IPS-20b (cell line): ENCODE measurements at regions not wholly inside any gene's neighbourhood (a gene's known extent, or its start where the extent isn't known, plus 50 kb on each side); places are given as distances from the start of the nearest gene placed in this dataset.
"Not testable (repeated sequence)": the region's sequence is repeated elsewhere in the genome, so short reads cannot be mapped to it uniquely, and the experiment has no call there.

ENCODE experiments used
- H3K27ac ChIP-seq: one replicate; pipeline ENCODE4 v1.5.1; 2013; ENCODE audit warnings: low read length
- H3K27me3 ChIP-seq: 2 replicates; pipeline ENCODE4 v1.6.1; 2013; ENCODE audit warnings: mild to moderate bottlenecking, low read length, inconsistent platforms; ENCODE audit not compliant: insufficient read depth
- H3K36me3 ChIP-seq: 2 replicates; pipeline ENCODE4 v1.6.1; 2013; ENCODE audit warnings: low read depth, mild to moderate bottlenecking, inconsistent platforms, low read length, moderate library complexity; ENCODE audit not compliant: insufficient read depth
- H3K4me1 ChIP-seq: 2 replicates; pipeline ENCODE4 v1.6.1; 2013; ENCODE audit warnings: mild to moderate bottlenecking, control low read depth, inconsistent platforms, low read length, moderate library complexity; ENCODE audit not compliant: insufficient read depth
- H3K4me3 ChIP-seq: 2 replicates; pipeline ENCODE4 v1.5.1; 2013; ENCODE audit warnings: mild to moderate bottlenecking, low read length, inconsistent platforms
- H3K9ac ChIP-seq: 2 replicates; pipeline ENCODE4 v1.6.1; 2013; ENCODE audit warnings: low read depth, mild to moderate bottlenecking, inconsistent platforms, low read length, moderate library complexity
- H3K9me3 ChIP-seq: 2 replicates; pipeline ENCODE4 v1.6.1; 2013; ENCODE audit warnings: mild to moderate bottlenecking, low read depth, low read length, inconsistent platforms; ENCODE audit not compliant: insufficient read depth

DNA sequence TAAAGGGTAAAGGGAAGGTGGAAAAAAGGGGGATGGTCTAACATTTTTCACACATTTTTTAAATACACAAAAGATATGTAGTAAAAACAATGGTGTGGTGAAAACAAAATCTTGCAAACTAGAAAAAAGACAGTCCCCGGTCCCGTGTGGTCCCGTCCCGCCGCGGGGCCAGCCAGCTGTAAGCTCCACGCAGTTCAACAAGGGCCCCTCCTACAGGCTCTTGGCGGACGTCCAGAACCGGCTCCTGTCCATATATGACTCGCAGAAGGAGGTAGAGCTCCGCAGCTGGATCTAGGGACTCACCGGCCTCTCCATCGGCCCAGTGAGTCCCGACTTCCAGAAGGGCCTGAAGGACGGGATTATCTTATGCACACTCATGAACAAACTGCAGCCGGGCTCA is 455.1 kb downstream of the TUBA3C start:
- not testable (repeated sequence) for H3K4me3 ChIP-seq, H3K4me1 ChIP-seq, H3K27me3 ChIP-seq, H3K27ac ChIP-seq, H3K36me3 ChIP-seq, H3K9ac ChIP-seq
- peaks cover 47% of the 10 kb centered on the region for H3K9me3 ChIP-seq

DNA sequence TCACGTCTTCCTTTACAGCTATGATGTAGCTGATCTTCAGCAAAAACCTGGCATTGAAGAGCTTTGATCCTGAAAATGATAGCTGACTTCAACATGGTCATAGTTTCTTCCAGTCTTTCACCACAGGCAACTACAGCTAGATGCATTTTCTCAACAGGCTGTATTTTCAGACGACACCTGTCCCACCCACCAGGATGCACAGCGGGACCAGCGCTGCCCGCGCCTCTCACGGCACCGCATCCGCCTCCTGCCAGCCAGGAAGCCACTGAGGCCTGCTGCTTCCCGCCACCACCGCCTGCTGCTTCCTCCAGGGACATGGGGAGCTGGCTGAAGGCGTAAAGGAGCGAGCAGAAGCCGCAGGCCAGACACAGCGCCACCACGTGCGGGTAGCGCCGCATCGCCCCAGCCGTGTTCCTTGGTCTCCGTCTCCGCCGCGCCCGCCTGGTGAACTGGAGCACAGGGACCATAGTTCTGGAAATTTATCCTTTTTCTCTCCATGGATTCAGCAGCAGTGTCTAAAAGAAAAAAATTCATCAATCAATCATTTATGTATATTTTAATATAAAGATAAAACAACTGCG is 456.3 kb downstream of the TUBA3C start:
- H3K4me3 ChIP-seq, H3K36me3 ChIP-seq, H3K27ac ChIP-seq, H3K27me3 ChIP-seq, H3K9ac ChIP-seq, H3K4me1 ChIP-seq: not testable (repeated sequence)
- peaks cover 47% of the 10 kb centered on the region for H3K9me3 ChIP-seq

DNA sequence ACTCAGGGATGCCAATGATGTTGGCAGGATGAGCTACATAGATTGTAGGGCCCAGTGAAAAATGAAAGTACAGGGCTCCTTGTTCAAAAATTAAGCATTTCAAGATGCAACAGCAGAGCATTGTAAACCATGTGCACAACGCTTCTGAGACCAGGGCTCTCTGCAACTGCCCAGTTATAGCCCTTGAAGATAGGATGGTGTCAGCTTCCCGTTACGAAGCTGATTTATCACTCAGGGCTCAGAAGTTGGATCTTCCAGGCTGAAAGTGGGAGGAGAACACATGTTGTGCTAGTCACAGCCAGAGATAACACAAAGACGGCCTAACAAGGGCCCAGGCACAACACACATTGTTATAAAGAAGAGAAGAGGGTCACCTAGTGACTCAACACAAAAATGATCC is 466.7 kb downstream of the TUBA3C start:
- Histone ChIP-seq H3K36me3 (no peaks in the 10 kb centered on the region), H3K9ac (no peak overlapping the region), H3K4me3 (no peak overlapping the region), H3K27me3 (no peaks in the 10 kb centered on the region), H3K4me1 (no peaks in the 10 kb centered on the region), H3K9me3 (peaks cover 66% of the 10 kb centered on the region), H3K27ac (no peak overlapping the region)

DNA sequence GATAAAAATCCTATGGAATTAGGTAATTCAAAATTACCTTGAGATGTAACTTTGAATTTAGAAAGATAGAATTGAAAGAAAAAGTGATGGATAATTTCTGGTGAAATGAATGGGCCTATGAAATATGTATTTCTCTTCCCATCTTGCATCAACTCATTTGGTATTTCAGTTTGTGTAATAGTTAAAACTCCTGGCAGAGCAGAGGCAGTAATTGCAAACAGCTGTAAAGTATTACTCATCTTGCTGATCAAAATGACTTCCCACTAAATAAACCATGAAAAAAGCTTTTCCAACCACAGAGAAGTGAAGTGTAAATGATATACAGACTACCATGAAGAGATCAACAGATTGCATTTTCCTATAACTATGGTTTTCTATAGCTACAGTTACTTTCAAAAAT is 471.0 kb downstream of the TUBA3C start:
- not testable (repeated sequence) for H3K9ac ChIP-seq, H3K27me3 ChIP-seq, H3K36me3 ChIP-seq, H3K27ac ChIP-seq, H3K4me3 ChIP-seq, H3K4me1 ChIP-seq
- peaks cover 74% of the 10 kb centered on the region for H3K9me3 ChIP-seq

DNA sequence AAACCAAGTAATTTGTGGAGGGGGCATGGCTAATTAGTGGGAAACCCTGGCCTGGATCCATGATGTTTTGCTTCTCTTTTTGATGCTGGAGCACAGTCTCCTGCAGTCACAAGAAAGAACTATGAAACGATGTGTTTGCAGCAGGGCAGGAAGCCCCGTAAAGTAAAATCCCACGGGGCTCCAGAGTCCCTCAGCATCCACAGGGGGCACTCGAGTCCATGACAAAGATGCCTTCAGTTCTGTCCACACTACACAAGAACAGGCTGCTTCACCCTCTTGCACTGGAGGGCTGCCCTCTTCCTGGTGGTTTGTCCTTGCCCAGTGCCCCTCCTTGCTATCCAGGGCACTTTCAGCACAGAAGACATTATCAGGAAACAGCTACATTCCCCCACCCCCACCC is 475.1 kb downstream of the TUBA3C start:
- H3K4me3 ChIP-seq, H3K36me3 ChIP-seq, H3K9ac ChIP-seq, H3K4me1 ChIP-seq, H3K27me3 ChIP-seq, H3K27ac ChIP-seq: not testable (repeated sequence)
- peaks cover 65% of the 10 kb centered on the region for H3K9me3 ChIP-seq

DNA sequence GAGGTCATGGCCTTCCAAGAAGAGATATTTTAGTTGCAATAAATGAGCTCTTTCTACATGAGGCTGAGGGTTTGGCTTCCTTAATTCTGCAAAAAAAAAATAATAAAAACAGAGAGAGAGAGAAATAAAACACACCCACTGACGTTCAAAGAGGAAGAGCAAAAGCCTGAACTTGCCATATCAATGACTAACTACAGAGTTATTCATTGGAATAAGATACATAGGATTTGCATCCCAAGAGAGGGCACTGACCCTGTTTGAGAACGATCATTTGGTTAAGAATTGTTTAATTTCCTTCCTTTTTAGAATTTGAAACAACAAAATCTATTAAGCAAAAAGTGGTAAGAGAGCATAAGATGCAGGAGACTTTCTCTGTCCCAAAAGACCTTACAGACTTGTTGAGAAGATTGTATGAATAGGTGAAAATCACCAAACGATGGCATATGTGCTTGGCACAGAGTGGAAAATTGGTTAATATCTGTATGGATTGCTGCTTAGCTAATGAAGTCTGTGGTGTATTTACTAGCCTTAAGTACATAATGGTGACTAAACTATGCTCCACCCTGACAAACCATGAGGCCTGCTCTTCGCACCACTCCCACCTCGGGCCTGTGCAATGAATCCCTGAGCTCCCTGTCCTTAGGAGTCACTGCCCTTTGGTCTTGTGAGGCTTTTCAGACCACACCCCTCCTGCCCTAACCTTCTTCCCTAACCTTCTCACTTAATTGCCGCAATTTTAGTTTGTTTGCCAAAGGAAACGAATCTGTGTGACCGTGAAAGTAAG is 479.0 kb downstream of the TUBA3C start:
- H3K4me3 ChIP-seq, H3K9ac ChIP-seq, H3K27me3 ChIP-seq, H3K36me3 ChIP-seq, H3K4me1 ChIP-seq, H3K27ac ChIP-seq: not testable (repeated sequence)
- peaks cover 58% of the 10 kb centered on the region for H3K9me3 ChIP-seq

DNA sequence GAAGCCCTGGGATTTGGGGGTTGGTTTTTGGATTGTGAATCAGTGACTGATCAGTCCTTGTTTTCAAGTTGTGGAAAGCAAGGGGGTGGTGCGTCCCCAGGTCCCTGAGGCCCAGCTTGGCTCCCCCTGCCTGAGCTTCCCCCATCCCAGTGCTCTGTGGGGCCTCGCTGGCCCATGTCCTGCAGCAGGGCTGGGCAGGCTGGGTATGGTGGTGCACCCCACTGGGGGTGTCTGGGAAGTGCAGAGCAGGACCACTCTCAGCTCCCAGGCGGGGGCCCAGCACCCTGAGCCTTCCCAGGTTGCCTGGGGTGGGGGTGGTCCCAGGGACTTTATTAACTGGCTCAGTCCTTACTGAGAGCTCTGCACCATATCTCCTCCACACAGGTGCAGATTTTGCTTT is 483.3 kb downstream of the TUBA3C start:
- H3K9ac ChIP-seq, H3K27me3 ChIP-seq, H3K4me3 ChIP-seq, H3K4me1 ChIP-seq, H3K27ac ChIP-seq, H3K36me3 ChIP-seq: not testable (repeated sequence)
- H3K9me3 ChIP-seq, result peaks cover 52% of the 10 kb centered on the region

DNA sequence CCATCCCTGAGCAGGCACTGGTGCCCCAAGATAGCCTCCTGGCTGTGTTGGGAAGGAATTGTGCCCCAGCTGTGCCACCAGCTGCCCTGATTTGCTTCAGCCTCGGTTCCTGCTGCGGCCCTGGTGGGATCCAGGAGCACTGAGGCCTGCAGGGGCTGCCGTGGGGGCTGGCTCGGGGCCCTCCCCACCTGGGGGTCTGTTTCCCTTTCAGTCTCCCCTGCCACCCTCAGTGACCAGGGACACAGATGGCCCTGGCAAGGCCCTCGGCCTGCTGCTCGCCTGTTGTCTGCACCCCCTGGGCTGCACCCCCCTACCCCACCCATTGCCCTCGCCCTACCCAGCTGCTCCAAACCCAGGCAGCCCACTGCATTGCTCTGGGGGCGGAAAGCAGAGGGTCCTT is 483.8 kb downstream of the TUBA3C start:
- H3K27me3 ChIP-seq, H3K36me3 ChIP-seq, H3K4me3 ChIP-seq, H3K9ac ChIP-seq, H3K27ac ChIP-seq, H3K4me1 ChIP-seq: not testable (repeated sequence)
- H3K9me3 ChIP-seq, result peaks cover 48% of the 10 kb centered on the region

DNA sequence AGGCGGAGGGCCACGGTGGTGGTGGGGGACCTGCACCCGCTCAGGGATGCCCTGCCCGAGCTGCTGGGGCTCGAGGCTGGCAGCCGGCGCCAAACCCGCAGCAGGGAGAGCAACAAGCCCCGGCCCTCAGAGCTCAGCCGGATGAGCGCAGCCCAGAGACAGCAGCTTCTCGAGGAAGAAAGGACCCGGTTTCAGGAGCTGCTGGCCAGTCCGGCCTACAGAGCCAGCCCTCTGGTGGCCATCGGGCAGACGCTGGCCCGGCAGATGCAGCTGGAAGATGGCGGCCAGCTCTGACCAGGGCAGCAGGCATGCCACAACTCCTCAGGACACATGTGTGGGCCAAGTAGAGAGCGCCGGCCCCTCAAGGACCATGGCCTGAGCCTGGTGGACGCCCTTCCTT is 484.4 kb downstream of the TUBA3C start:
- H3K9me3 ChIP-seq, result peaks cover 41% of the 10 kb centered on the region
- not testable (repeated sequence) for H3K9ac ChIP-seq, H3K36me3 ChIP-seq, H3K4me1 ChIP-seq, H3K4me3 ChIP-seq, H3K27me3 ChIP-seq, H3K27ac ChIP-seq

DNA sequence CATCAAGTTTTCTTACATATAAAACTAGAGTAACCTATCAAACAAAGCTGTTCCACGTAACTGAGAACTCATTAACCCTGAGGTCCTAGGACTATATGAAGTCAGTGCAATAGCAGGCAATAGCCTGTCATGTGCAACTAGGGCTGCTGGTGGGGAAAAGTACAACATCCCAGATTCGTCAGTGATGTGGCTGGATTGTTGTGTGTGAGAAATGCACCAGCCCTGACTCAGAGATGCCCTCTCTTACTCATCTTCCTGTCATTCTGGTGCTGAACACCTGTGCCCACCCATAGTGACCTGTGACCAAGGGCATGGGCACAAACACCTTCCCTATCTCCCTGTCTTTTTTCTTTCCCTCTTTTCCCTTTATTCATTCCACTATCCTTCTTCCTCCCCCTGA is 504.2 kb downstream of the TUBA3C start:
- peaks cover 22% of the 10 kb centered on the region for H3K9me3 ChIP-seq
- not testable (repeated sequence) for H3K27me3 ChIP-seq, H3K27ac ChIP-seq, H3K4me1 ChIP-seq, H3K36me3 ChIP-seq, H3K4me3 ChIP-seq, H3K9ac ChIP-seq

DNA sequence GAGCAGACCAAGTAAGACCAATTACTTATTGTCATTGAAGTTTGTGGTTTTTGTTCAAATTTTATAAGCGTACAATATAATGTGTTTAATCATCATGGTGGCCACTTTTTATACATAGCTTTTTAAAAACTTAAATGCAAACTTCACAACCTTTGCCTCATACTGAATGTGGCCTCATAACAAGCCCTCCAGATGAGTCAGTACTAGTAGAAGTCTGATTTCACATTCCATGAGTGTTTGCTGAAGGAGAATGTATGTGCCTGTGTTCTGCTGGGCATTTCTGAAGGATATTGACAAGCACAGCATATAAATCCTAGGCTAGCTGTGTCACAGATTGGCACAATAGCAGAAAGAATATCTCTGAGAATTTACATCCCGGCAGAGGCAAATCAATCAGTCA is 506.4 kb downstream of the TUBA3C start:
- not testable (repeated sequence) for H3K4me3 ChIP-seq, H3K4me1 ChIP-seq, H3K36me3 ChIP-seq, H3K27me3 ChIP-seq, H3K9ac ChIP-seq, H3K27ac ChIP-seq
- peaks cover 18% of the 10 kb centered on the region for H3K9me3 ChIP-seq

DNA sequence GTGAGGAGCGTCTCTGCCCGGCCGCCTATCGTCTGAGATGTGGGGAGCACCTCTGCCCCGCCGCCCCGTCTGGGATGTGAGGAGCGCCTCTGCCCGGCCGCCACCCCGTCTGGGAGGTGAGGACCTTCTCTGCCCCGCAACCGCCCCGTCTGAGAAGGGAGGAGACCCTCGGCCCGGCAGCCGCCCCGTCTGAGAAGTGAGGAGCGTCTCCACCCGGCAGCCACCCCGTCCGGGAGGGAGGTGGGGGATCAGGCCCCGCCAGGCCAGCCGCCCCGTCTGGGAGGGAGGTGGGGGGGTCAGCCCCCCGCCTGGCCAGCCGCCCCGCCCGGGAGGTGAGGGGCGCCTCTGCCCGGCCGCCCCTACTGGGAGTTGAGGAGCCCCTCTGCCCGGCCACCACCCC is 507.8 kb downstream of the TUBA3C start:
- H3K9ac ChIP-seq, H3K4me1 ChIP-seq, H3K36me3 ChIP-seq, H3K4me3 ChIP-seq, H3K27me3 ChIP-seq, H3K27ac ChIP-seq: not testable (repeated sequence)
- peaks cover 10% of the 10 kb centered on the region for H3K9me3 ChIP-seq
